Stromal cell of bone marrow (primary cell): ENCODE measurements at regions not wholly inside any gene's neighbourhood (a gene's known extent, or its start where the extent isn't known, plus 50 kb on each side); places are given as distances from the start of the nearest gene placed in this dataset.
A peak's percentile ranks its signal among the peaks of the same experiment; 100 is the strongest.

Source experiments
- DNase-seq: peaks from one replicate; pipeline ENCODE4 v3.0.0-alpha.2; 2012; ENCODE audit warnings: low read depth

DNA sequence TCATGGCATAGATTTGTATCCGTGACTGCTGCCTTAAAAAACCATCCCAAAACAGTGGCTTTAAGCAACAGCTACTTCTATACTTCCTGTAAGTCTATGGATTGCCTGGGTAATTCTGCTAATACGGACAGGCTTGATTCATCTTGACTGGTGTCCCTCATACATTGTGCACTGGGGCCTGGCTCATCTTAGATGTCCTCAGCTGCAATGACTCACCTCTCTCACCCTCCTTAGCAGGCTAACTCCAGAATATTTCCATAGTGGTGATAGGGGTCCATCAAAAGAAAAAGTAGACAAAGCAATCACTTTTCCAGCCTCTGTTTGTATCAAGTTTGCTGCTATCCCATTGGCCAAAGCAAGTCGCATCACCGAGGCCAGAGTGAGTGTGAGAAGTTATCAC, 409.1 kb upstream of the KAZN start:
- DNase-seq, result no peak

DNA sequence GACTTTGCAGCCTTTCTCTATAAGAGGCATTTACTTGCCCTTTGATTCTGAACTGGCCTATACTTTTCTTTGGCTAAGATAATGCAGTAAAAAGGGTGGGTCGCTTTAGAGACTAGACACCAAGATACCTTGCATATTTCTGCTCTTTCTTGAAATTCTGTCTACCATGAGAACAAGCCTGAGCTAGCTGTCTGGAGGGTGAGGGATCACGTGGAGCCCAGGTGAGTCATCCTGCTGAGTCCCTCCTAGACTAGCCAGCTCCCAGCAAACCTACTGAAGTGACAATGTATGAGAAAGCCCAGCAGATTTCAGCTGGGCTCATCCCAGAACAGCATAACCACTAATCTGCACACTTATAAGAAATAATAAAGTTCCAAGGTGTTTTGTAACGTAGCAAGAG, 408.0 kb upstream of the KAZN start:
- DNase-seq, result no peak

- DNase-seq, result no peak
These were observed 404.0 kb upstream of the KAZN start for GRCh38 chr1:14194511-14194910.

- DNase-seq, result no peak
These were observed 393.4 kb upstream of the KAZN start for GRCh38 chr1:14205066-14205465.

DNA sequence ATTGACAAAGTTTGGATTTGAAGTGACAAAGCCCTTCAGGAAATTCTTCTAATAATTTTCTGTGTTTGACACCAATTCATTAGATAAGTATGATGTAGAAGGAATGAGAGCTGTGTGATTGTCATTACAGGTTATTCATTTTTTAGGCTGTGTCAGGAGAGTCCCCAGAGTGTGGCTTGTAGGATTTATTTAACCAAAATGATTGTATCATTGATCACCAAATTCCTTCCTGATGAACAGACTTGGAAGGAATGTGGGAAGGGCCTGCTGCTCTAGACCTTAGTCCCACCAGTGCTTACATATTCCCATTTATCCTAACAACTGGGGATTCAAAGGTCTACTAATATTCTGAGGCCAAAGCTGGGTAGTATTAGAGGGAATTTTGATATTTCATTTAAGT, 383.3 kb upstream of the KAZN start:
- DNase-seq, result no peak

- DNase-seq, result no peak
These were observed 381.1 kb upstream of the KAZN start for GRCh38 chr1:14217384-14217783.

DNA sequence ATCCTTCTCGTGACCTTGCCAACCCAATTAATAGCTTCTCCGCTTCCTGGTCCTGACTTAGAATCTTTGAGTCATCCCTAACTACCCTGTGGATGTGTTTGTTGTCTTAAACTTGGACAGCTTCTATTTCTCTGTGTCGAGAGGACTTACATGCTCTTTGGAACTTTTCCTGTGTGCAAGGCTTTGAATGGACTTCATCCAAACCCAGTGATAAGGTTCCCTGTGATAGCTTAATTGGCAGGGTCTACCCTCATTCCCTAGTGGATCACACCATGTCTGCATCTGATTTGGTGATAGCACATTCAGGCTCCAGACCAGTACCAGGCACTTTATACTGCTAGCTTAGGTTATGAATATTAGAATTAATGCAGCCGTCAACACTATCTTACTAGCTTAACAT, 378.2 kb upstream of the KAZN start:
- no peak for DNase-seq

GRCh38 chr1:14220811-14221210, 377.7 kb upstream of the KAZN start:
- no peak for DNase-seq

GRCh38 chr1:14222086-14222485, 376.4 kb upstream of the KAZN start:
- DNase-seq, result no peak

- DNase-seq, result no peak
These were observed 369.8 kb upstream of the KAZN start for GRCh38 chr1:14228677-14229076.

DNA sequence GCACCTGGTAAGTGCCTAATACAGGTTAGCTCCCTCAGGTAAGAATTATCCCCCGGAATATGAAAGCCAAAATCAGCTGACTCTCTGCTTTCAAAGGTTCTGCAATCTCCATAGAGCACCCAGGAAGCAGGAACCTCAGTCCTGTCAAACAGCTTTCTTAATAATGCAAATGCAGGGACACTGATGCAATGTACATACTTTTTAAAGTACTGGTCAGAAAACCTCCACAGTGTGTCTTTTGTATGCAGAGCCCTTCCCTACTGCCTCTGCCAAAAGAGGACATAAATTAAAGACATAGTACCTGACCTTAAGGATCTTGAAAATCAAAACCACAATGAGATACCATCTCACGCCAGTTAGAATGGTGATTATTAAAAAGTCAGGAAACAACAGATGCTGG, 365.0 kb upstream of the KAZN start:
- no peak for DNase-seq

DNA sequence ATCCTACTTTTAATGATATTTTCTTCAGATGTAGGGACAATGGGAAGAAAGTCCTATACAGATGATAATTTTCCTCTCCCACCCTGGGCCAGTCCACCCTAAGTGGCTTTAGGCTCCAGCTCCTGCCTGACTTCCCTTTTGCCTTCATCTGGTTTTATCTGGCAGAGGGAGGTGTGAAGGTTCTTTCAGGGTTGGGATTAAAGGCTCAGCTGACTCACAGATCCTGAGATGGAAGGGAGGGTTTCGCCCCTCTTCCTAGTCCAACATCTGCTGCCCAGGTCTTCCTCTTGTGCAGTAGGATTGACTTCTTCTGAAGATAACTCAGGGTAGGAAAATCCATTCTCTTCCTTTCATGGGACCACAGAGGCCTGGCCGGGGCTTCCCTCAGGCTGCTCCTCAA, 362.4 kb upstream of the KAZN start:
- no peak for DNase-seq

GRCh38 chr1:14238472-14239307, 359.8 kb upstream of the KAZN start:
- DNase-seq, result no peak

GRCh38 chr1:14240265-14240664, 358.2 kb upstream of the KAZN start:
- DNase-seq, result no peak

GRCh38 chr1:14242123-14242522, 356.4 kb upstream of the KAZN start:
- DNase-seq, result no peak

DNA sequence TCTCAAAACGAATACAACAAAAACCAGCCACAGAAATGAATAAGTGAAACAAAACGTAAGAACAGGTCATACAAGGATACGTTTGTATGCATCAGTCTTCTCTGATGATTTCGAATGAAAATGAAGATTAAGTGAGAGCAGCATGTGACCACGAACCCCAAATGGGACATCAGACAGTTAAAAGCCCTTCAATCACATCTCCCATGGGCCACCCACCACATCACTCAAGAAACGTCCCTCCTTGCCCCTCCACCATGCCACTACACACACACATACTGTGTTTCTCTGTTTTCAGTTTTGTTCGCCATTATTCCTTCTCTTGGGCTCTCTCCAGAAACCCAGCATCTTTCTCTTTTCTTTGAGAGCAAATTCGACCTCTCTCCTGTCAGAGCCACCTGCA, 355.6 kb upstream of the KAZN start:
- no peak for DNase-seq

GRCh38 chr1:14245954-14246353, 352.5 kb upstream of the KAZN start:
- no peak for DNase-seq

DNA sequence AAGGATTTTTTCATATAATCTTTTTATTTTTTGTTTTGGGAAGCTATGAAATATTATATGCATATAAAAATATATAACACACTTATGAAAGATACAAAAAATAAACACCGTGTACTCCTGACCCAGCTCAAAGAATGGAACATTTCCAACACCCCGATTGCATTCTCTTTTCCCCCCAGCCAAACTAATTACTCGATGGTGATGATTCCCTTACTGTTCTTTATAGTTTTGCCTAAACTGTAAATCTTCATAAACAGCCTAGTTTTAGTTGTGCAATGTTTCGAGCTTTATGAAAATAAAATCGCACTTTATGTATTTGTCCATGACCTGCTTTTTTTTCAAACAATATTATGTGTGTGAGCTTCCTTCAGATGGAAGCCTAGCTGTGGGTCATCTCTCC, 352.0 kb upstream of the KAZN start:
- DNase-seq, result no peak

DNA sequence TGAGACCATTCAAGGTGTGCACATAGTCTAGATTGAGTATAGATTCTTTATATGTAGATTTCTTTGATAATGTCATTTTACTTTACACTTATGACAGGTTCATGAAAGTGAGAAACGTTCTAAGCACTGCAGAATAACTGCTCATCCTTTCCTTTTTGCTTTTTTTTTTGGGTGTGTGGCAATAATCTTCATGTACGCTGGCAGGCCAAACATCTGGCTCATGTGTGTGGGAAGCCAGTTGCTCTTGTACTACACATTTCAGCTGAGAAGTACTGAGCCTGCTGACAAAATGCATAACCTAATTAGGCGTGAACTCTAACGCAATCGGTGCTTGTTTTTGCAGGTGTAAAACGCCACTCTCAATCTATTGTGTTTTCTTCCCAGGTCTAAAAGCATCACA, 350.8 kb upstream of the KAZN start:
- no peak for DNase-seq

DNA sequence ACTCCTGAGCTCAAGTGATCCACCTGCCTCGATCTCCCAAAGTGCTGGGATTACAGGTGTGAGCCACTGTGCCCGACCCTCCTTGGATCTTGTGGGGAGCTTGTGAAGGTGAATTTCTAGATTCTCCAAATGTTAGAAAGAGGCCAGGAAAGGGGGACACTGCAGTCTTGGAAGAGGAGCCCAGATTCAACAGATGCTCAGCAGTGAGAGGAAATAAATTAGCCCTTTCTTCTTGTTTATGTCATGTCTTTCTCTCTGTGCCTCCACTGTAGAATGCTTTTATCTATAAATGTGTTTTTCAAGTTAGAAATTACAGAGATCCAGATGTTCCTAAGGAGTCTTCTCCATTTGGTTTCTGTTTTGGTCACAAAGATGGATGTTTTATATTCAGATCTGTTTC, 346.6 kb upstream of the KAZN start:
- DNase-seq, result no peak

DNA sequence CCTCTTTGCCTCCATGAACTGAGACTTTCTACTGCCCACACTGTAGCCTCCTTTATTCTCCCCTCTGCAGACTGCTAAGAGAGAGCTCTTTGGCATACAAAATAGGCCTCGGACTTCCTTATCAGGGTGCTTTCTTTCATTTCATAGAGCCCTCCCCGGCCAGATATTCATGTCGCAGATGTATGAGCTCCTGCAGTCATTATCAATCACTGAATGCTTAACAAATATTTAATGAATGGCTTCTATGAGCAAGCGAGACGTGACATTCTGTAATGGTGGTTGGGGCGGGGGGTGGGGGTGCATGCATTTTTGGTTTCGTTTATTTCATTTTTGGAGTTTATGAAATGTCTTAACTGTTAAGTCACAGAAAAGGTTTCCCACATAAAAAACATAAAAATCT, 344.8 kb upstream of the KAZN start:
- DNase-seq, result no peak

DNA sequence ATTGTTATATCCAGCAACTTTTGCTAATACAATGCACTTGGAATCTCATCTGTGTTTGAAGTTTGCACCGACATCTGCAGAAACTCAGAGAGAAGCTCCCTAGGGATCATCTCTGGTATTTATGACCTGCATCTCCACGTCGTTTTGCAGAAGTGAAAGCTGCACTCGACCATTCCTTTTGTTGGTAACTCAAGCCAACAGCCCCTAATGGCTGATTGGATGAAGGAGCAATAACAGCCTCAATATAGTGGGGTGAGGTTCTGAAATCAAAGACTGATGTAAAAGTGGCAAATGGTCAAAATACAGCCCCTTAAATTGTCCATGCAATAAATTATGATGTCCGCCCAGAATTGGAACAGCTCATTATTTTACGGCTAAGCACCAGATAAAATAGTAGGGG, 344.2 kb upstream of the KAZN start:
- DNase-seq, result no peak

DNA sequence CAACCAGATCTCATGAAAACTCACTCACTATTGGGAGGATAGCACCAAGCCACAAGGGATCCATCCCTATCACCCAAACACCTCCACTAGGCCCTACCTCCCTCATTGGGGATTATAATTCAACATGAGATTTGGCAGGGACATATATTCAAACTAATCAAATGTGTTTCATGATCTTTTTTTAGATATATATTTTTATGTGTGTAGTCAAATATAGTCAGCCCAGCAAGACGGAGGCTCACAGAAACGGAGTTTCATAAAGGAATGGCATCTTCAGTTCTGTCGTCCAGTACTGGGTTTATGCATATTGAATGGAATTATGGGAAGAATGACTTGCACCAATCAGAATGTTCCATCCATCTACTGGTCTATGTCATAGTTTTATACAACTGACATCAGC, 343.3 kb upstream of the KAZN start:
- DNase-seq, result no peak

DNA sequence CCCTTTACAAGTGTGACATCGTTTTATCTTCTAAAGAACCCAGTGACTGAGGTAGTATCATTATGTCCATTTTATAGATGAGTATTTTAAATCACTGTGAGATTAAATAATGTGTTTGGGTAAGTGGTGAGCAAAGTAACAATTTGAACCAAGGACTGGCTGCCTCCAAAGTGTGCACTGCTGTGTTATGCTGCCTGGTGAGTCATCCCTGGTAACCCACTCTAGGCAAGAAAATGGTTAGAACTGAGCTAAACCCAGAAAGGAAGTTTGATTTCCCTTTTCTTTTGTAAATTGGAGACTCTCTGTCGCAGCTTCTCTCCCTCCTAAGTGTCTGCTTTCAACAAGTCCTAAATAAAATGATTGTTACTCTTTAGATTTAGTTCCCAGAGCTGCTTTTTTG, 342.8 kb upstream of the KAZN start:
- peak; percentile 30 for DNase-seq
